HepG2 (cell line): ENCODE measurements at regions not wholly inside any gene's neighbourhood (a gene's known extent, or its start where the extent isn't known, plus 50 kb on each side); places are given as distances from the start of the nearest gene placed in this dataset.

Source experiments
- ATAC-seq: fragments of 200-7000 bp; cut with Tn5 transposase; 3 replicates; pipeline ENCODE4 v1.9.1; 2020; ENCODE audit warnings: mild to moderate bottlenecking, moderate library complexity
- BruUV-seq: library from RNA; stranded (reverse); fragments of 400-500 nt; replicated peaks from 2 replicates; lab custom pipeline; 2021; lab: Mats Ljungman, UMichigan
- CTCF ChIA-PET: fragments of 300-600 bp; formaldehyde crosslinking; extraction: SDS; loops from one replicate; lab custom pipeline; 2021; ENCODE audit warnings: low total read pairs, inconsistent platforms, low intra/inter-chr PET ratio; lab: Yijun Ruan, JAX
- POLR2A ChIA-PET: fragments of 350-600 bp; sonication (Branson Sonifier 250); formaldehyde crosslinking; loops from one replicate; lab custom pipeline; 2020; ENCODE audit warnings: antibody characterized with exemption, inconsistent platforms; lab: Yijun Ruan, JAX
- DNase-seq: peaks from one replicate; pipeline ENCODE4 v3.0.0-alpha.2; 2015; ENCODE audit warnings: low spot score
- FAIRE-seq: peaks from 3 replicates; lab custom pipeline; 2011; peaks lifted over from hg19 to GRCh38; lab: Jason Lieb, UNC
- H2AFZ ChIP-seq: one replicate; pipeline ENCODE4 v1.6.1; 2011; ENCODE audit warnings: low read length, inconsistent platforms
- H3K27ac ChIP-seq: fragments of 300-600 bp; 3 replicates; pipeline ENCODE4 v1.8.0; 2011; ENCODE audit warnings: mixed run types, mild to moderate bottlenecking, mixed read lengths, low read length, inconsistent platforms; ENCODE audit not compliant: insufficient read depth; ENCODE audit errors: extremely low read length
- H3K27me3 ChIP-seq, 2 experiments: fragments of 200-600 bp in 1 of 2; 2 replicates in 1 of 2; 3 replicates in 1 of 2; pipeline versions ENCODE4 v1.6.0 to v1.8.0; 2011; ENCODE audit warnings: low read length in 2 of 2, mild to moderate bottlenecking in 2 of 2, moderate library complexity in 2 of 2, inconsistent platforms in 1 of 2; ENCODE audit not compliant: insufficient read depth in 2 of 2, control insufficient read depth in 1 of 2
- H3K36me3 ChIP-seq, 2 experiments: fragments of 200-600 bp in 1 of 2; replicated peaks in 1 of 2; 2 replicates in 1 of 2; 3 replicates in 1 of 2; pipeline versions ENCODE4 v1.5.1 to v1.8.0; 2011; ENCODE audit warnings: low read length in 2 of 2, inconsistent platforms in 1 of 2; ENCODE audit not compliant: insufficient read depth in 2 of 2, control insufficient read depth in 1 of 2
- H3K4me1 ChIP-seq: 2 replicates; pipeline ENCODE4 v1.5.1; 2012; ENCODE audit warnings: low read length, inconsistent platforms; ENCODE audit not compliant: insufficient read depth
- H3K4me2 ChIP-seq: 2 replicates; pipeline ENCODE4 v1.6.0; 2011; ENCODE audit warnings: low read depth, low read length, inconsistent platforms
- H3K4me3 ChIP-seq, 3 experiments: fragments of 200-600 bp in 1 of 3; sonication (generic), shearing (Covaris generic) in 1 of 3; replicated peaks in 1 of 3; 2 replicates each; pipeline ENCODE4 v1.5.1; 2011 to 2016; ENCODE audit warnings: low read length in 3 of 3, inconsistent platforms in 2 of 3, low read depth in 2 of 3, mild to moderate bottlenecking in 2 of 3, control low read depth in 1 of 3, mixed read lengths in 1 of 3; ENCODE audit not compliant: insufficient read depth in 1 of 3
- H3K79me2 ChIP-seq: one replicate; pipeline ENCODE4 v1.6.1; 2011; ENCODE audit warnings: low read length, inconsistent platforms; ENCODE audit not compliant: insufficient read depth
- H3K9ac ChIP-seq: 2 replicates; pipeline ENCODE4 v1.6.0; 2011; ENCODE audit warnings: mild to moderate bottlenecking, low read depth, low read length, inconsistent platforms; ENCODE audit not compliant: insufficient read depth
- H3K9me3 ChIP-seq: 2 replicates; pipeline ENCODE4 v1.5.1; 2012; ENCODE audit warnings: mild to moderate bottlenecking, low read length
- H4K20me1 ChIP-seq: 2 replicates; pipeline ENCODE4 v1.6.0; 2011; ENCODE audit warnings: inconsistent platforms, mild to moderate bottlenecking, low read length, moderate library complexity; ENCODE audit not compliant: insufficient read depth
- ATRX ChIP-seq: sonication (generic); formaldehyde crosslinking; IDR thresholded peaks from 2 replicates; pipeline ENCODE4 v1.4.0; 2020; ENCODE audit warnings: missing genetic modification reagents, borderline replicate concordance
- BRD4 ChIP-seq: sonication (generic); formaldehyde crosslinking; IDR thresholded peaks from 2 replicates; pipeline ENCODE4 v1.4.0; 2020; ENCODE audit warnings: missing genetic modification reagents
- EED ChIP-seq: sonication (generic); formaldehyde crosslinking; IDR thresholded peaks from 2 replicates; pipeline ENCODE4 v1.5.0; 2020; ENCODE audit warnings: mild to moderate bottlenecking, missing genetic modification reagents
- ETV5 ChIP-seq: IDR thresholded peaks from 2 replicates; pipeline ENCODE4 v1.6.1; 2018; ENCODE audit warnings: missing biosample characterization, missing genetic modification reagents, inconsistent platforms, borderline replicate concordance
- GABPA ChIP-seq, 2 experiments: IDR thresholded peaks; 2 replicates each; pipeline ENCODE4 v1.6.1; 2011 to 2016; ENCODE audit warnings: low read depth in 2 of 2, low read length in 1 of 2, missing biosample characterization in 1 of 2, missing genetic modification characterization in 1 of 2
- HOXA3 ChIP-seq: sonication (generic); formaldehyde crosslinking; IDR thresholded peaks from 2 replicates; pipeline ENCODE4 v1.5.0; 2020; ENCODE audit warnings: missing genetic modification reagents
- PCBP2 ChIP-seq: fragments of 200-400 bp; formaldehyde crosslinking; optimal IDR thresholded peaks from 2 replicates; pipeline ENCODE3; 2018; ENCODE audit warnings: low read length, low read depth; ENCODE audit not compliant: poor library complexity, severe bottlenecking
- SALL1 ChIP-seq: sonication (generic); formaldehyde crosslinking; IDR thresholded peaks from 2 replicates; pipeline ENCODE4 v1.8.0; 2022; ENCODE audit warnings: mild to moderate bottlenecking, missing genetic modification reagents
- XRCC5 ChIP-seq: fragments of 200-400 bp; formaldehyde crosslinking; optimal IDR thresholded peaks from 2 replicates; pipeline ENCODE3; 2017; ENCODE audit warnings: mild to moderate bottlenecking, low read length
- ZBTB38 ChIP-seq: sonication (generic); formaldehyde crosslinking; IDR thresholded peaks from 2 replicates; pipeline ENCODE4 v1.5.1; 2020; ENCODE audit warnings: mild to moderate bottlenecking, missing genetic modification reagents
- ZNF230 ChIP-seq: sonication (generic); formaldehyde crosslinking; IDR thresholded peaks from 2 replicates; pipeline ENCODE4 v1.4.0; 2020; ENCODE audit warnings: mild to moderate bottlenecking, missing genetic modification reagents
- ZNF75D ChIP-seq: sonication (generic); formaldehyde crosslinking; IDR thresholded peaks from 2 replicates; pipeline ENCODE4 v1.8.1; 2023; ENCODE audit warnings: missing genetic modification reagents, mild to moderate bottlenecking, borderline replicate concordance
- WGBS: methylation state at CpG from one replicate; pipeline ENCODE4 v1.1.6; 2017; ENCODE audit warnings: low lambda C conversion rate; 5-methylcytosine and 5-hydroxymethylcytosine counted together
- in situ Hi-C: cut with HindIII; loops from 2 replicates; pipeline ENCODE4 v1.10.0; 2017; ENCODE audit warnings: low pct_unique_long_range_greater_than_20kb; ENCODE audit not compliant: extremely low pct_ligation_motif_present
- intact Hi-C: fragments of 100-400 bp; cut with micrococcal nuclease; formaldehyde crosslinking; loops from one replicate; pipeline ENCODE4 v1.10.0; 2022; ENCODE audit not compliant: unreplicated experiment
- TF ChIP-seq, protein P1 (sequence below): sonication (generic); formaldehyde crosslinking; IDR thresholded peaks from 2 replicates; pipeline ENCODE4 v1.4.0; 2020; ENCODE audit warnings: missing genetic modification reagents
- TF ChIP-seq, protein P2 (sequence below): sonication (generic); formaldehyde crosslinking; conservative IDR thresholded peaks from 2 replicates; pipeline ENCODE4 v1.8.1; 2023; ENCODE audit warnings: missing genetic modification reagents

DNA sequence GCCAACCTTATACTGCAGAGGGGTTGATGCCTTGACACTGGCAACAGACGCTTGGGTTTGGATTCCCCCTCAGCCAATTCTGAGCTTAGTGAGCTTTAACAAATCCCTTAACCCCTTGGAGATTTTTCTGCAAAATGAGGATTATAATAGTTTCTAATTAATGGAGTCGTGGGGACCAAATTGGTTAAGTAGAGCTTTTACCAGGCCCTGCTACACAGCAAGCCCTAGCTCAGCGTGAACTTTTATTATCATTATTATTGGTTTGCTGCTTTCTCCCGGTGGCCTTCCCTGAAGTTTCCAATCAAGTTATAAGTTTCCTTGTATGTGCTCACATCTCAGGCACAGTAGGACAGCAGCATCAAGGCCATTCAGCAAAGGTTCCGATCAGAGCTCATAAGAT is 156.6 kb upstream of the GUCY1A2 start:
- Histone ChIP-seq H3K27me3 (no peaks in the 10 kb centered on the region), H3K9me3 (no peaks in the 10 kb centered on the region), H3K4me2 (no peak overlapping the region), H3K79me2 (no peaks in the 10 kb centered on the region), H3K36me3 (no peaks in the 10 kb centered on the region), H3K4me3 (no peak overlapping the region), H3K4me1 (no peaks in the 10 kb centered on the region), H3K9ac (no peak overlapping the region), H2AFZ (no peak overlapping the region), H4K20me1 (no peaks in the 10 kb centered on the region), H3K27ac (no peak overlapping the region)
- intact Hi-C loops (no loop called here), in situ Hi-C loops (no loop called here)
- no peak for DNase-seq
- BruUV-seq = no TSS peak
- no peak for ATAC-seq
- CTCF ChIA-PET = no interaction called here
- no peak for FAIRE-seq
- WGBS = 47% methylated on average over 5 of the region's 5 CpGs
- TF ChIP-seq PCBP2 = no peak
- TF ChIP-seq EED (CRISPR knock-in tag) = no peak
- TF ChIP-seq HOXA3 (CRISPR knock-in tag) = no peak
- TF ChIP-seq GABPA (IDR thresholded peaks at IDR 0.05; ENCODE audit: low read depth, low read length) = no peak
- TF ChIP-seq GABPA (CRISPR knock-in tag; IDR thresholded peaks at IDR 0.05; ENCODE audit: low read depth) = no peak
- TF ChIP-seq SALL1 (CRISPR knock-in tag) = no peak
- POLR2A ChIA-PET = no interaction called here

DNA sequence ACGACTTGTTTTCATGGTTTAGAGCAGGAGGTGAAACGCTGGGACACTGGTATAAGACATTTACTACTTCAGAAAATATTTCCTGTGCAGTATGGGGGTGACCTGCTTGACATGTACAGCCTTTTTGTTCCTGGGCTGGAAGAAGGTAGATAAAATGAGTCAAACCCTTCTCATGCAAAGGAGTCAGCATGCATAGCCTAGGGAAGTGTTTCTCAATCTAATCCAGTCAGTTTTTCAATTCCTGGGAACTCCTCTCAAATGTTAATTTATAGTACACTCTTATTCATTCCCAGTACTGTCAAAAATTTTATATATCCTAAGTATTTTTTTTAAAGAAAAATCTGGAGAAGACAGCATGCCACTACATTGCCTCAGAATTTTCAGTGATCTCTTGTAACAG is 154.7 kb upstream of the GUCY1A2 start:
- no peak for FAIRE-seq
- TF ChIP-seq ZBTB38 (CRISPR knock-in tag) (no peak), ETV5 (CRISPR knock-in tag) (no peak), ZNF75D (no peak), ATRX (CRISPR knock-in tag) (no peak), XRCC5 (no peak), ZNF230 (CRISPR knock-in tag) (no peak), BRD4 (no peak)
- TF ChIP-seq, protein P1, sequence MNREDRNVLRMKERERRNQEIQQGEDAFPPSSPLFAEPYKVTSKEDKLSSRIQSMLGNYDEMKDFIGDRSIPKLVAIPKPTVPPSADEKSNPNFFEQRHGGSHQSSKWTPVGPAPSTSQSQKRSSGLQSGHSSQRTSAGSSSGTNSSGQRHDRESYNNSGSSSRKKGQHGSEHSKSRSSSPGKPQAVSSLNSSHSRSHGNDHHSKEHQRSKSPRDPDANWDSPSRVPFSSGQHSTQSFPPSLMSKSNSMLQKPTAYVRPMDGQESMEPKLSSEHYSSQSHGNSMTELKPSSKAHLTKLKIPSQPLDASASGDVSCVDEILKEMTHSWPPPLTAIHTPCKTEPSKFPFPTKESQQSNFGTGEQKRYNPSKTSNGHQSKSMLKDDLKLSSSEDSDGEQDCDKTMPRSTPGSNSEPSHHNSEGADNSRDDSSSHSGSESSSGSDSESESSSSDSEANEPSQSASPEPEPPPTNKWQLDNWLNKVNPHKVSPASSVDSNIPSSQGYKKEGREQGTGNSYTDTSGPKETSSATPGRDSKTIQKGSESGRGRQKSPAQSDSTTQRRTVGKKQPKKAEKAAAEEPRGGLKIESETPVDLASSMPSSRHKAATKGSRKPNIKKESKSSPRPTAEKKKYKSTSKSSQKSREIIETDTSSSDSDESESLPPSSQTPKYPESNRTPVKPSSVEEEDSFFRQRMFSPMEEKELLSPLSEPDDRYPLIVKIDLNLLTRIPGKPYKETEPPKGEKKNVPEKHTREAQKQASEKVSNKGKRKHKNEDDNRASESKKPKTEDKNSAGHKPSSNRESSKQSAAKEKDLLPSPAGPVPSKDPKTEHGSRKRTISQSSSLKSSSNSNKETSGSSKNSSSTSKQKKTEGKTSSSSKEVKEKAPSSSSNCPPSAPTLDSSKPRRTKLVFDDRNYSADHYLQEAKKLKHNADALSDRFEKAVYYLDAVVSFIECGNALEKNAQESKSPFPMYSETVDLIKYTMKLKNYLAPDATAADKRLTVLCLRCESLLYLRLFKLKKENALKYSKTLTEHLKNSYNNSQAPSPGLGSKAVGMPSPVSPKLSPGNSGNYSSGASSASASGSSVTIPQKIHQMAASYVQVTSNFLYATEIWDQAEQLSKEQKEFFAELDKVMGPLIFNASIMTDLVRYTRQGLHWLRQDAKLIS (CRISPR knock-in tag) = no peak
- TF ChIP-seq, protein P2, sequence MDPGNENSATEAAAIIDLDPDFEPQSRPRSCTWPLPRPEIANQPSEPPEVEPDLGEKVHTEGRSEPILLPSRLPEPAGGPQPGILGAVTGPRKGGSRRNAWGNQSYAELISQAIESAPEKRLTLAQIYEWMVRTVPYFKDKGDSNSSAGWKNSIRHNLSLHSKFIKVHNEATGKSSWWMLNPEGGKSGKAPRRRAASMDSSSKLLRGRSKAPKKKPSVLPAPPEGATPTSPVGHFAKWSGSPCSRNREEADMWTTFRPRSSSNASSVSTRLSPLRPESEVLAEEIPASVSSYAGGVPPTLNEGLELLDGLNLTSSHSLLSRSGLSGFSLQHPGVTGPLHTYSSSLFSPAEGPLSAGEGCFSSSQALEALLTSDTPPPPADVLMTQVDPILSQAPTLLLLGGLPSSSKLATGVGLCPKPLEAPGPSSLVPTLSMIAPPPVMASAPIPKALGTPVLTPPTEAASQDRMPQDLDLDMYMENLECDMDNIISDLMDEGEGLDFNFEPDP (CRISPR knock-in tag) = no peak

More for the DNA sequence above, 154.7 kb upstream of the GUCY1A2 start:
- ChIA-PET CTCF (no interaction called here), POLR2A (no interaction called here)
- H3K27me3 ChIP-seq = no peaks in the 10 kb centered on the region
- no peak overlapping the region for H3K9ac ChIP-seq
- no peaks in the 10 kb centered on the region for H3K79me2 ChIP-seq
- intact Hi-C loops (no loop called here), in situ Hi-C loops (no loop called here)
- no peaks in the 10 kb centered on the region for H3K9me3 ChIP-seq
- DNase-seq (no peak), ATAC-seq (no peak)
- no peak overlapping the region for H2AFZ ChIP-seq
- BruUV-seq = no TSS peak
- no peak overlapping the region for H3K27ac ChIP-seq
- no peaks in the 10 kb centered on the region for H3K36me3 ChIP-seq
- H3K4me1 ChIP-seq = no peaks in the 10 kb centered on the region
- 2% methylated on average over 2 of the region's 2 CpGs for WGBS
- H3K4me3 ChIP-seq = no peak overlapping the region
- no peaks in the 10 kb centered on the region for H4K20me1 ChIP-seq
- H3K4me2 ChIP-seq = no peak overlapping the region
